Lower leg skin (tissue), 3 donors: ENCODE measurements at regions not wholly inside any gene's neighbourhood (a gene's known extent, or its start where the extent isn't known, plus 50 kb on each side); places are given as distances from the start of the nearest gene placed in this dataset.

Source experiments
- CTCF ChIP-seq, 3 donors: fragments of 450-650 bp; IDR thresholded peaks; one replicate each; pipeline ENCODE4 v1.5.1; 2016; ENCODE audit warnings: antibody characterized with exemption in 3 of 3, mild to moderate bottlenecking in 3 of 3, moderate library complexity in 2 of 3
- POLR2A ChIP-seq, 2 donors: fragments of 450-650 bp; IDR thresholded peaks; one replicate each; pipeline ENCODE4 v1.6.1; 2016 to 2017; ENCODE audit warnings: antibody characterized with exemption in 2 of 2, mild to moderate bottlenecking in 1 of 2, moderate library complexity in 1 of 2

DNA sequence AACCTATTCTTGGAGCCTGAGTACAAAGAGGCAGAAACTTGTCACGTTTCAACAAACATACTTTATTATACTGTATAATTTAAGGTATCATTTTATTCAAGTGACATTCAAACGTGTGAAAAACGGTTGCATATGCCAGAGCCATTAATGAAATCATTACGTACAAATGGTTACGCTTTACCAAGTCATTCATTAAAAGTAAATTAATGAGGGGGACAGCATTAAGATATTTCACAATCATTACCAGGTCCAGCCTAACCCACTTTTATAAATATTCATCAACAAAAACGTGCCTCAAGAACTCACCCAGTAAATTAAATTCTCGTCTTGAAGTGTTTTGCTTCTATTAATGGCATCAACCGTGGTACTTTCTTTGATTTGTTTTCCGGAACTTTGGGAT is 253.0 kb downstream of the RPS24 start:
- no peak for TF ChIP-seq CTCF (IDR thresholded peaks at IDR 0.05)
- no peak for TF ChIP-seq POLR2A (IDR thresholded peaks at IDR 0.05)
